ENCODE measurements at regions not wholly inside any gene's neighbourhood (a gene's known extent, or its start where the extent isn't known, plus 50 kb on each side); places are given as distances from the start of the nearest gene placed in this dataset.

DNA sequence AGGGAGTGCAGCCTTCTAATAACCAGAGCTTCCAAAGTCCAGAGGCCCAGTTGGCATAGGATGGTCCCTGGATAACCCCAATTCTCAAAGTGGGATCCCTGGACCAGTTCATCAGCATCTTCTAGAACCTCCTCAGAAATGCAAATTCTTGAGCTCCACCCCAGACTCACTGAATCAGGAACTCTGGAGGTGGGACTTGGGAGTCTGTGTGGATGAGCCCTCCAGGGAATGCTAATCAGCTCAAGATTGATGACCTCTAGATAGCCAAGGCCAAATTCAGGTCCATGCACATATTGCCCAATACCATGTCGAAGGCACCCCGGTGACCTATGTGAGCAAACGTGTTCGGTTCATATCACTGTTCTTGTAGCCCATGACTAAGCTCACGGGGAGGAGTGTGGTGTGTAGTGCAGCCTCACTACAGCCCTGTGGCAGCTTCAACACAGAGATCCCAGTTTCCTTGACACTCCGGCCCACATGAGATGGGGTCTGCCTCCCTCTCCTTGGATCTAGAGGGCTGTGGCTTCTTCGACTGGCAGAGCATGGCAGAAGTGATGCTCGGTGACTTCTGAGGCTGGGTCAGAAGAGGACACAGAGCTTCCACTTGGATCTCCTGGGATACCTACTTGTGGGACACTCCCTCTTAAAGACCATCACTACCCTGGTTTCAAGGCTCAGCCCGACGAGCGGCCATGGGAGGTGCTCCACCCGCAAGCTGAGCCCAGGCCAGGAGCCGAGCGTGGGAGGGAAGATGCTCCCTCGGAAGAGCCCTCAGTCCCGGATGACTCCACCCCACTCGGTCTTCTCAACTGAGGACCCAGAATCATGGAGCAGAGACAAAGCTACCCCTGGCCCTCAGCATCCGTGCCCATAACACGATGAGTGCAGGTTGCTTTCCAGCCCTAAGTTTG, 151.1 kb upstream of the CST7 start:
- no peak for TF ChIP-seq POLR2A (IDR thresholded peaks at IDR 0.05; ENCODE audit: low read depth, low read length)
- TF ChIP-seq POLR2AphosphoS5 (IDR thresholded peaks at IDR 0.05; ENCODE audit: low read depth, low read length) = no peak

Measured in GM12891 (cell line).